GM21367 (cell line): ENCODE measurements at regions not wholly inside any gene's neighbourhood (a gene's known extent, or its start where the extent isn't known, plus 50 kb on each side); places are given as distances from the start of the nearest gene placed in this dataset.

Experiments
- ATAC-seq: cut with Tn5 transposase; IDR thresholded peaks from one replicate; pipeline ENCODE4 v1.9.1; 2021; ENCODE audit not compliant: unreplicated experiment

DNA sequence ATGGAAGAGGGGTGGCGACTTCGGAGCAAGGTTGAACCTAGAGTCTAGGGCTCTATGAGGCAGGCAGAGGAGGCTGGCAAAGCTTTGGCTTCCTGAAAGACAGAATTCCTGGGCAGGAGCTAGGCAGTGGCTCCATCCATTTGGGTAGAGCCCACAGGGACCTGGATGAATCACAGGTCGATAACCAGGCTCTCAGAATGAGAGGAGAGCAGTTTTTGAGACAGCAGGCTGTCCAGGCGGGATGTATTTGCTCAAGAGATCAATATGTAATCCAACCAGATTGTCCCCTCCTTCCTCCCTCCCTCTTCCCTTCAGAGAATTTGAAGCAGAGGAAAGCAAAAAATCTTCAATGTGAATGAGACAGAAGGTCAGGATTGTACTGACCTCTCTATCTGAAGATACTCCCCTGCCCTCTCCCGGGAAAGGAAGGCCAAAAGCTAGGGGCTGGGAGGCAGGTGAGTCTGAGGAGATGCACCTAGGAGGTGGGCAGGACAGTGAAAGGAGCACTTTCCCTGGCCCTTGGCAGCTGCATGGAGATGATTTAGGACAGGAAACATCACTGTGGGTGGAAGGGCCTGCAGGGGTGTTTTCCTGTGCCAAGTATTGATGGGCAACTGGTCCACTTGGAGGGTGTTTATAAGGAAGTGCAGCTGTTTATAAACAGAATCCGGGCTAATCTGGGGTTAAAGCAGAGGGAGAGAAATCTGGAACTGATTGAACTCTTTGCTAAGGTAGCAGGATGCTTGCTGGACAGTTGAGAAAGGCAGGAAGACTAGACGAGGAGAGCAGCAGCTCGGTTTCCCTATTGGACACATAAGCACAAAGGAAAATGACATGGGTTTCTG lies 212.4 kb upstream of the LRFN2 start:
- ATAC-seq, result no peak

DNA sequence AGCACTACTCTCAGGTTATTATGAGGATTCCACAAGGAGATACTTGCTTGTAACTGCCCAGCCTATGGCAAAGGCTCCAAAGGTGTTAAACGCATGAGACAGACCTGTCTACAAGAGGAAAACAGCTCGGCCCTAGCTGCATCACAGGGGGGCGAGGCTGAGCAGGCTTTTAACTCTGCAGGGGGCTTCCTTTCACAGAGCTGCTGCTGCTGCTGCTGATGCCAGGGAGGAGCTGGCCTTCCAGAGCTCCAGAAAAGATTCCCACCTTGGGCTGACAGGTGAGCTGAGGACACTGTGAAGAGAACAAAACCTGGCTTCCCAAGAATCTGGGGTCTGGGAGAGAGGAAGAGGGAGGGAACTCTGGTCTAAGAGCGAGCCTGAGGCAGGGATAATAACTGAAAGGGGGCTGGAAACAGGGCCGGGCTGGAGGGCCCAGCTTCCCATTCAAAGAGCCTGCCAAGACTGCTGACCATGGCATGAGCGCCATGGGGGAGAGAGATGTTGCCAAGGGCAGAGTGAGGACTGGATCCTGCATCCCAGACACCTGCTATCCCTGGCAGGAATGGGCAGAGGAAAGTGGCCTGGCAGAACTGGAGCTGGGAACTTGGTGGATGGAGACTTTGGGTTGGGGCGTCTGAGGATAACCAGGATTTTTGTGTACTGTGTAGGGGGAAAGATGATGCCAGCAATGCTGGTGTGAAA lies 211.1 kb upstream of the LRFN2 start:
- ATAC-seq, result no peak

DNA sequence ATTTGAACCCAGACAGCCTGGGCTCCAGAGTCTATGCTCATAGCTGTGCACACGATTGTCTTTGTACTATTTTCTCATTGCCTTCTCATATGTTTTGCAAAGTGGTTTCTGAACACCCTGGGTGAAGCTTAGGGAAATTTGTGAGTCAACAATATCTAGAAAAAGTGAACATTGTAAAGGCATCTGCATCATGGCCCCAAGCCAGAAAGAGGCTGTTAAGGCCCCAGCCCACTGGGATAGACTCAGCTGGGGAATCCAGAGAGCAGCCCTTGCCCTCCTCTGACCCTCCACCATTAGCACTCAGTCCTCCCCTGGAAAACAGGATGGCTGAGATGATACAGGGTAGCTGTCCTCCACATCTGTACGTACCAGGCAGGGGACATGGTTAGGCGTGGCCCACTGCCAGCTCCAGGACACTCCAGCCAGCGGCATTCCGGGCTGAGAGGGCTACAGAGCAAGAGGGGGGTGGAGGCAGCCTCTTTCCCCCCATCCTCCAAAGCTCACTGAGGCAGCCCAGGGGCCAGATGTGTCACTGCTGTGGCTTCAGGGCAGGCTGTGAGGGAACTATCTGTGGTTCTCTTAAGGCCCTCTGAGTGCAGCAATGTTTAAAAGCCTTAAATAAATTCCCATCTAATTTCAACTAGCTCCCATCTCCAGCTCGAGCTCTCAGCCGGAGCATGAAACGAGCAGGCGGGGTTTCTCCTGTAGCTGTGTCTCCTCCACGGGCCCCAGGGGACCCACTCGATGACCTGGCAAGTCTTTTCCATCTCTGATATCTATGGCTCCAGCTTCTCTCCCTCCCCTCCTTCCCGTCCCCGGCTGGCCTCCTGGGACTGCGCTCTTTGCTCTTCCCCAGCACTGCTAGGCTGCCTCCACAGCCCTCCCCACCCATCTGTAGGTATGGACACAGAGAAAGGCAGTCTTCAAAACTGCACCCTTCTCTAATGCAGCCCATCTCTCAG lies 209.4 kb upstream of the LRFN2 start:
- no peak for ATAC-seq

DNA sequence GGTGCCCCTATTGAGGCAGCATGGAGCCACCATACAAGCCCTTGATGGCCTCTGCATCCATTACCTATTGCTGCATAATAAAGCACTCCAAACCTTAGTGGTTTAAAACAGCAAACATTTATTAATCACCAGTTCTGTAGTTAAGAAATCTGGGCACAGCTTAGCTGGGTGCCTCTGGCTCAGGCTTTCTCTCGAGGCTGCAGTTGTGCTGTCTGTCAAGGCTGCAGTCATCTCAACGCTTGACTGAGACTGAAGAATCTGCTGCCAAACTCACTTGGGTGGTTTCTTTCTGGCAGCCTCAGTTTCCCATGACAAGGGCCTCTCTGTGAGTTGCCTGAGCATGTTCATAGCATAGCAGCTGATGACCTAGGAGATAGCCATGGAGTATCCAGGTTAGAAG lies 207.4 kb upstream of the LRFN2 start:
- no peak for ATAC-seq

DNA sequence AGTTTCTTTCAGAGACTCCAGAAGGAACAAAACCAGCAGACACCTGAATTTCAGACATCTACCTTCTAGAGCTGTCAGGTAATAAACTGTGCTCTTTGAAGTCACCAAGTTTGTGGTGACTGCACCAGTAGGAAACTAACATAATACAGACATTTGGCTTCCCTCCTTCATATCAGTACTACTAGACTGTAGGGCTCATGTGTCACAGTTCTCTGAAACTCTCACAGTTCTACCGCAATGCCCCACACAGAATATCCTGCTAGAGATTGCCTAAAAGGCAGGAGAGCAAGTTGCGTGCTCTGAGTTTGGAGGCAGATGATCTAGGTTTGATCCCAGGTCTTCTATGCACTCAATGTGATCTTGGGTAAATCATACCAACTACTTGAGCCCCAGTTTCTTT lies 205.0 kb upstream of the LRFN2 start:
- ATAC-seq, result no peak

DNA sequence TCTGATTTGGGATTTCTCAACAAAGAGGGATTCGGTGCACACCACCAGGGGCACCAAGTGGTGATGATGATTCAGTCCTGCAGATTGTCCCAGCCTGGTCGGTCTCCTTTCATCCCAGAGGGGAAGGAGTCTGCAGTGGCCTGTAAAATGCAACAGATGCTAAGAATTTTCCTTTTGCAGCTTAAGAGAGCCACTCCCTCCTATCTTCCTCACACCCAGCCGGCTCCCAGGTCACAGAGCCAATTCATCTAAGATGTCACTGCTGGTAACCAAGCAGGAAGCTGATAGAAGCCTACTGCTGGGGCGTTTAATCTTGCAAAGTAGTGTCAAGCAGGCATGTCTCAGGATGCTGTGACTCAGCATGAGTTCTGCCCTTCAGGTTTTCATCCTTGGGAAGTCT lies 203.8 kb upstream of the LRFN2 start:
- ATAC-seq, result no peak

DNA sequence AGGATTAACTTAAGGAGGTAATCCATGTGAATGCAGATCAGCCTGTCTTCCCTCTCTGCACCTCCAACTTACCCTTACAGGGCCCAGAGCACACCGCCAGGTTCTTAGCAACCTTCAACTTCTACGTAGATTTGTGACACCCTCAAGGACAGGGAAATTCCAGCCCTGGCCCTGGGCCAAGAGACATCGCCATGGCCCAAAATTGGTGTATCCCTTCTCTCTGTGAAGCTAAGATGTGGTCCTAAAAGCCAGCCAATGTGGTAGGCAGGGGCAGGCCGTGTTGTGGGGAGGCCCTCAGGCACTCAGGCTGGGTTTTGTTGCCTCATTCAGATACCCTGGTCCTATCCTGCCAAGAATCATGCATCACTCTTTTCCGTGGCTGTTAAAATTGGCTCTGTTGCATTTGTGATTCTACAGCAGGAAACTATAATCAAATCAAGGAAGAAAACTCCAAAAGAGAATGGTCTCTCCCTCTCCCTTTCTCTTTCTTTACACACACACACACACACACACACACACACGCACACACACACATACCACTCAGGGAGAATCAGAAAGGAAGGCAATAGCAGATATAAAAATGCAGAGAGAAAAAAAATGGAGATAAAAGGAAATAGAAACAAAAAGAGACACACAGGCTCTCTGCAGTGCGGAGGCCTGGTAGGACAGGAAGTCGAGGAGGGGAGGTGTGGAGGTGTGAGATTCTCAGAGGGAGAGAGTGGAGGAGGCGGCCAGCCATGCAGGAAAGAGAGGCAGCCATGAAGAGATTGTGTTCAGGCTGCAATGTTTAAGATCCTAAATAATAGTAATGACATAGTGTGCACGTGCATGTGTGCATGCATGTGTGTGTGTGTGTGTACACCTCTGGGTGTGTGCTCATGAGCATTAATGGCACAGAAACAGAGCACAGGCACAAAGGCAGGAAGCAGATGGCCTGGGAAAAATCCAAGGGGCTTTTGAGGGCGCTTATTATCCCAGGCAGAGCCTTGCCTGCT lies 201.8 kb upstream of the LRFN2 start:
- peak; percentile 78 for ATAC-seq

DNA sequence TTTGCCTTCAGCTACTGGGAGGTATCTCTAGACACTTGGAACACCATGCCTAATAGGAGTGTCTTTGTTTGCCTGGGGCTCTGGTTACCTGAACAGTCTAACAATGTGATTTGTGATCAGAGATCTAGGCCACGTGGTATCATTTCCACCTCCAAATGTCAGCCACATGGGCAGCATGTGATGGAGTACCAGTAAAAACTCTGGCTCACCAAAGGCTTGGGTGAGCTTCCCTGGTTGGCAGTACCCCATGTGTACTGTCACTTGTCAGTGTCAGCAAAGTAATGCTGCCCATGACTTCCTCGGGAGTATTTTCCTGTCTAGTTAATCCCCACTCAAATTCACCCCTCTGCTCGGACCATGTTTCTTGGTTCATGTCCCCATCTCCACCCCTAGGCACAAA lies 195.2 kb upstream of the LRFN2 start:
- no peak for ATAC-seq

DNA sequence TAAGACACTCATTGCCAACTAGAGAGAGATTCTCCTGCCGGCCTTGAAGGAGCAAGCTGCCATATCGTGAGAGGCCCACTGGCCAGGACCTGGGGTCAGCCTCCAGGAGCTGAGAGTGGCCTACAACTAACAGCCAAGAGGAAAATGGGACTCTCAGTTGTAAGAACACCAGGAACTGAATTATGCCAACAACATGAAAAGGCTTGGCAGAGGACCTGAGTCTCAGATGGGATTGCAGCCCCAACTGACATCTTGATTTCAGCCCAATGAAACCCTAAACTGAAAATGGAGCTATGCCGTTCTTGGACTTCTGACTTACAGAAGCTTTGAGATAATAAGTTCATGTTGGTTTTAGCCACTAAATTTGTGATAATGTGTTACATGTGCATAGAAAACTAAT lies 193.5 kb upstream of the LRFN2 start:
- no peak for ATAC-seq

DNA sequence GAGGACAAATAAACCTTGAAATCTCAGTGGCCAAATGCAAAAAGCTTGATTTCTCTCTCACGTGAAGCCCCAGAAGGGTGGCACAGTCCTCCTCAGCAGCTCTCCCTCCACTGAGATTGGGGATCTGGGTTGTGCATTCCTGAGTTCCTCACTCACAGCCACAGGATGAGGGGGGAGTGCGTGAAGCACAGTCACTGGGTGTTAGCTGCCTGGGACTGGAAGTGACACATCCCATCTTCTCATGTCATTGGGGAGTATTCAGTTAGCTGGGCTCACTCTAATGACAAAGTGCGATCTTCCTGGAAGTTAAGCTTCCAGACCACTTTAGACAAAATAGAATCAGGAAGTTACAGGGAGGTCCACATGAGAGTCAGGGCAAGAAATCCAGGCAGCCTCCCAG lies 192.2 kb upstream of the LRFN2 start:
- ATAC-seq, result no peak

DNA sequence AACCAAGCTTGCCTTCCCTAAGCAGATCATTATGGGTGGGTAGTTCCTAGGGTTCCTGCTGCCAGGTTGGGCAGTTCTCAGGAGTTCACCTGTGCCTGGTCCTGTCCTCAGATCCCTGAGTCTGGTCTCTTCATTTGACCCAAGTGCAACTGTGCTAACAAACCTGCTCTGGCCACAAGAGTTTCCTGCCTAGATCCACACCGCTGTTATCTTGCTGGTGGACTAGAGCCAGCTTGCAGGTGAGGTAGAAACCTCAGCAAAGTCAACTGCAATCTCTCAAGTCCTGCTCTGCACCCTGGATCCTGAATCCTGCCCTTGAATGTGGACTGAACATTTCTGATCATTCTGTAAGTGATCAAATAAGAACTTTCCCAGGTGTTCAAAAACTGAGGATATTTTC lies 191.8 kb upstream of the LRFN2 start:
- ATAC-seq, result no peak

DNA sequence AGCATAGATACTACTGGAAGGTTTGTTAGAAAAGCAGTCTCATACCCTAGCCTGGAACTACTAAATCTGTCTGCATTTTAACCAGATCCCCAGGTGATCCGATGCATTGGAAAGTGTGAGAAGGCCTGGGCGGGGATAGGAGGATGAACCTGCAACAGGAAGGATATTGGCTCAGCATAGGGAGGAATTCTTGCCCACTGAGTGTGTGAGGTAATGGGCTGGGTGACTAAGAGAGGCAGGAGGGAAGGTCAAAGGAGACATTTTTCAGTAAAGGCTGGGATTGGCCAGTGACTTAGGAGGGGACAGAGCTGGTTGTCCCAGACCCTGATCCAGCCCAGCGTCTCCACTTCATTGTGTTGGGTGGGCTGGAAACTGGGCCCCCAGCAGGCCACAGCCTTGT lies 191.0 kb upstream of the LRFN2 start:
- ATAC-seq, result no peak

DNA sequence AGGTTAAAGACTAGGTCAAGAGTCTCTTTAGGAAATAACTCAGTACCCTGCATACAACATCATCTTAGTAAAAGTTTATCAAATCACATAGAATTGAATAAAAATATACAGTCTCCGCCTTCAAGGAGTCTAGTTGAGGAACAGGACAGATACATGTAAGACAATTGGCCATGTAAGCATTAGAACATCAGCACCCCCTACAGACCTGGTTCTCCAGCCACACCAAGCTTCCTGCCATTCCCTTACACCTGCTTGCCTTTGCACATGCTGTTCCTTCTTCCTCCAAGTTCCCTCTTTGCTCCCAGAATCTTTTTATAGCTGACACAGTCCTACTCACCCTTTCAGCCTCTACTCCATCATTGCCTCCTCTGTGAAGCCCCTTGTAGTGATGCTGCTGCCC lies 187.8 kb upstream of the LRFN2 start:
- ATAC-seq, result no peak

DNA sequence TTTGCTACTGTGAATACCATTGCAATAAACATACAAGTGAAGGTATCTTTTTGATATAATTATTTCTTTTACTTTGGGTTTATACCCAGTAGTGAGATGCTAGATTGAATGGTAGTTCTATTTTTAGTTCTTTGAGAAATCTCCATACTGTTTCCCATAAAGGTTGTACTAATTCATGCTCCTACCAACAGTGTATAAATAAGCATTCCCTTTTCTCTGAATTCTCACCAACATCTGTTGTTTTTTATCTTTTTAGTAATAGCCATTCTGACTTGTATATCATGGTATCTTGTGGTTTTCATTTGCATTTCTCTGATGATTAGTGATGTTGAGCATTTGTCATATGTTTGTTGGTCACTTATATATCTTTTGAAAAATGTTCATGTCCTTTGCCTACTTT lies 183.6 kb upstream of the LRFN2 start:
- no peak for ATAC-seq

DNA sequence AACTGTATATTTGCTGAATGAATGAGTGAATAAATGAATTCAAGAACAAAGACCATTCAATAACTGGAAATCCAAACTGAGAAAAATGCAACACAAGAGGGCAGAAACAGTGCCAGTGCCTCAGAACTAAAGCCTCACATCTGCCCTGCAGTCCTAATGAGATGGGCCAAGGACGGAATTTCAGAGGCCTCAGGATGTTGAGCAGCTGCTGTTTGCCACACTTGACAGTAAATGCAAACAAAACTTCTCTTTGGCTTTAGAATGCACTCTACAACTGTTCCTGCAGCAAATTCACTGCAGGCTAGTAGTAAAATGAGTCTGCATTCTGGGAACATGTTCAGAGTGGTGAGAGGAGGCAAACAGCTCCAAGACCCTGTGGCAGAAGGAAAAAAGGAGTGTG lies 177.6 kb upstream of the LRFN2 start:
- no peak for ATAC-seq

DNA sequence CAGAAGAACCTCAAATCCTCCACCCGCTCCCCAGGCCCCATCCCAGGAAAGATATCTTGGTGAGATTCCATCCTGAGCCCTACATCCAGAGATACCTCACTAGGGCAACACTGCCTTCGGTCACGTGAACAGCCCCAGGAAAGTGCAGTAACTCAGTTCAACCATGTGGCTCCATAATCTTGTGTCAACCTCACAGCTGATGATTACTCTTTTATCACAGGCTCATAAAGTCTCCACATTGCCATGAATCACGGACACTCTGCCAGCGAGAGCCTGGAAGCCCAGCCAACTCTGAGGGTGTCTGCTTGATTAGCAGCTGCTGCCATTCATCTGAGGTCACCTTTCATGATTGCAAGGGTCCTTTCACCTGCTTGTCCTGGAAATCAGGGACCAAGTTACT lies 175.8 kb upstream of the LRFN2 start:
- ATAC-seq, result no peak

DNA sequence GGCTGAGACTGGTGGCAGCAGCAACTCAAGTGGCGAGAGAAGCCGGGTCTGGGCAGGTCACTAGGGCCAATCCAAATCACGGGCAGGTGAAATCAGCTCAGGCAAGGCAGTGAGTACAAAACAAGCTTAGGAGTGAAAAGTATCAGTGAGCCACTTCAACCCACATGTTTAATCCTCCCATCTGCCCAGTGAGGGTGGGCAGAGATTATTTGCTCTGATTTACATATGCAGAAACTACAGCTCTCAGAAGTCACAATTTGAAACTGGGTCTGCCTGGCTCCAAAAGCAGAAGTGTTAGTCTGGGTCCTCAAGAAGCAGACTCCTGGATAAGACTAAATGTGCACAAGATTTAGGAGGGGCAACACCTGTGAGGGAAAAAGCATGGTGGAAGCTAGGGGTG lies 173.7 kb upstream of the LRFN2 start:
- no peak for ATAC-seq

DNA sequence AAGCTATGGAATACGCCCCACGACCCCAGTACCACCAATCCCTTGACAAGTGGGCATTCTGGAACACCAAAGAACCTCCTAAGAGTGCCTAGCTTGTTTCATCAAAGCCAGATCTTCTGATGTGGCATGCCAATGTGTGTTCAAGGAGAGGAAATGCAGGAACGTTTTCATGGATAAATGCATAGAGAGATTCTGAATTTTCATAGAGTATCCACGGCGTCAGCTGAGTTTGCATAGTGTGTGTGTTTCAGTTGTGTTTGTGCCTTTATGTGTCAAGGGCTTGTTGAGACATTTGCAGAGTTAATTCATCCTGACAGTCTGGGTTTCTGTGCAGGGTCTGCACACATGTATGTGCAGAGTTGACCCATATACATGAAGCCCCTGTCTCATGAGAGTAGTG lies 172.7 kb upstream of the LRFN2 start:
- no peak for ATAC-seq

DNA sequence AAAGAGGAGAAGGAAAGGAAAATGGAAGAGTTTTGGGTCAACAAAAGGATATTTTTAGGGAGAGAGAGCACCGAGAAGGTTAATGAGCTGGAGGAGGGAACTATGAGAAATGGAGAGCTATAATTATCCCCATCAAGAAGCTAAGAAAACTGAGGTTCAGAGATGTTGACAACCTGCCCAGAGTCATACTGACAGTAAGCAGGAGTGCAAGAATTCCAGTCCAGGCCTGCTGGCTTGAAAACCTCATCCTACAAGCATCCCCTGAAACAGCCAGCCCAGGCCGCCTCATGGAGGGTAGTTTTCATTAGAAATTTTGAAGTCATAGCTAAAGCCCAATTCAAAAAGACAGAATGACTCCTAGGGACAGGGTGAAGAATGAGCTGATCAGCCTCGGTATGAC lies 172.1 kb upstream of the LRFN2 start:
- no peak for ATAC-seq

DNA sequence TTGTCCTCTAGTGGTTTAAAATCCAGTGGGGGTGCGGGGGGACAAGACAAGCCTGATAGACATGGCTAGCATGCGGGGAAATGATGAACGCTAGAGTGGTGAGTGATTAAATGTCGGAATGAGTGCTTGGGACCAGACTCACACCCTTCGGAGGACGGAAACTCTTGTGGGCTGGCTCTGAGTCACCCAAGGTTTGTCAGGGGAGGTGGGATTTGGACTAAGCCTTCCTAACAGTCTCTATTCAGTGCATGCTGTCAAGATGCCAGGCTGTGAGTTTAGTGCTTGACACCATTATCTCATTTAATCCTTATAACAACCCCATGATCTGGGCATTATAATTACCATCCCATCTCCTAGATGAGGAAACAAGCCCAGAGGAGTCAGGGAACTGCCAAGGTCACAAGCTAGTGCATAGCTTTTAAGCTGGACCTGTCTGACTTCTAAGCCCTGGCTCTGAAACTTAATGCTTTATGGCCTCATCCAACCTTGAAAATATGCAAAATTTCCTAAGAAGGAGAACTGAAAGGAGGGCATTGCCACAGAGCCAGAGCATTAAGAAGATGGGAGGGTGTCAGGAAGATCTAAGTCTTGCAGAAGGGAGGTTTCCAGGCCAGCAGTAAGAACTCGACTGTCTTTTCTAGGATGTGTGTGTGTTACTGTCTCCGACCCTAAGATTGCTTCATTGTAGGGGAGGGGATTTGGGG lies 168.7 kb upstream of the LRFN2 start:
- no peak for ATAC-seq
